GM21526 (cell line): ENCODE measurements at regions not wholly inside any gene's neighbourhood (a gene's known extent, or its start where the extent isn't known, plus 50 kb on each side); places are given as distances from the start of the nearest gene placed in this dataset.
"Not testable (repeated sequence)": the region's sequence is repeated elsewhere in the genome, so short reads cannot be mapped to it uniquely, and the experiment has no call there.

Experiments
- ATAC-seq: cut with Tn5 transposase; IDR thresholded peaks from one replicate; pipeline ENCODE4 v1.9.1; 2021; ENCODE audit warnings: moderate library complexity; ENCODE audit not compliant: unreplicated experiment, low FRiP score

- ATAC-seq: not testable (repeated sequence)
Observed at GRCh38 chr5:134471858-134472449, 53.5 kb upstream of the JADE2 start.

DNA sequence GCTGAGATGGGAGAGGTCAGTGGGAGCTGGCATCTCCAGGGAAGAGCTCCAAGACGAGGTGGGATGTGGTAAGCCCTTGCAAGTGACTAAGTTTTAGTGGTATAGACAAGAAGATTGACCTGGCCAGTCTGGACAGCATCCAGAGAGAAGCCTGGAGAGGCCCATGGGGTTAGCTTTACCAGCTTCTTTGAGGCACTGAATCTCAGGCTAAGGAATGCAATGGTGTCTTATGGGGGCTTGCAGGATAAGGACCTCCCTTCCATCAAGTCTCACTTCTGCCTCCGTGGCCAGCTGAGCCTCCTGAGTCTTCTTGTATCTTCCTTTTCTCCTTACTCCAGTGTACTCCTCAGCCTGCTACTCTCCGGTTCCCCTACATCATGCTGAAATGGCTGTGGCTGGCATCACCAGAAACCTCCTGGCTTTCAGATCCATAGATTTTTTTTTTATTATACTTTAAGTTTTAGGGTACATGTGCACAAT lies 56.5 kb upstream of the JADE2 start:
- no peak for ATAC-seq

DNA sequence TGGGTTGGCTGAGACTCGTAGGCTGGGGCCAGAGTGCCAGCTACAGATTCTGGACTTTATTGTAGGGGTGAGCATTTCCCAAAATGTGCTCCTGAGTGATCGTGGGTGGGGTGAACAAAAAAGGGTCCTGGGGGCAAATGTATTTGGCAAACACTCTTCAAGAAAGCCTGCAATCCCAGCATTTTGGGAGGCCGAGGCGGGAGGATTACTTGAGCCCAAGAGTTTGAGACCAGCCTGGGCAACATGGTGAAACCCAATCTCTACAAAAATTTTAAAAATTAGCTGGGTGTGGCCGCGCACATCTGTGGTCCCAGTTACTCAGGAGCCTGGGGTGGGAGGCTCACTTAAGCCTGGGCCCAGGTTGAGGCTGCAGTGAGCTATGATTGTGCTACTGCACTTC lies 55.5 kb upstream of the CDKN2AIPNL start:
- no peak for ATAC-seq

DNA sequence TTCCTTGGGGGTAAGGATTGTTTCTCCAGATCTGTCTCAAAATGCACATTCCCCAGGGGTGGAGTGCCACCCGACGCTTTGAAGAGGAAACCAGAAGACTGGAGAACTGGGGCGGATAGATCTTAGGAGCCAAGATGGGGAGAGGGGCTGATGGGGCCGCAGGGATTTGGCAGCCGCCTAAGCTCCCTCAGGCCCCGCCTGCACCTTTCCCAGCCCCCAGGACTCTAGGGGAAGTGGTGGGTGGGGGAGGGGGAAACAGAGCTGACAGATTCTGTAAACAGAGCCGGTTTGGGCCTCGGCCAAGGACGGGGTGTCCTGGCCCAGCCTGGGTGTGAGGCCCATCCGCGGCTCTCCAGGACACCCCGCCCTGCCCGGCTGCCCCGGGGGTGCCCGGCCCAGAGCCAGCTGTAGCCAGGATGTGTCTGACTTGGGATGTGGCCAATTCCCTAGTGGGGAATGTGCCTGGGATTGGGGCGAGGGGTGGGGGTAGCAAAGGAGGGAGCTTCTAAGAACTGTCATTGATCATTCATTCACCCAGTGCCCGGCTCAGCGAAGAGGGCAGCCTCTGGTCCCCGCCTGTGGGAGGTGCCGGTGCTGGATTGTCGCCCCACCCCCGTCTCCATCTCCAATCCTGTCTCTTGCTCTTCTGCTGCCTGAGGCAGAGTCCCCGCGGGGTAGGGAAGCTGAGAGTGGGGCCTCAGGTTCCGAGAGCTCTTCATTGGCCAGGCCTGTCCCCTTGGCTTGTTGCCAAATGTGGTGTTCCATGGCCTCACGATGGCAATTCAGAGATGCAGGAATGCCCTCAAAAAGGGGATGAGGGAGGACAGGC lies 54.8 kb upstream of the CDKN2AIPNL start:
- peak; percentile 25 for ATAC-seq

GRCh38 chr5:134465816-134466240 lies 54.1 kb upstream of the CDKN2AIPNL start:
- ATAC-seq: peak; percentile 77

GRCh38 chr5:134464988-134465815 lies 53.5 kb upstream of the CDKN2AIPNL start:
- peak; percentile 23 for ATAC-seq

- no peak for ATAC-seq
Observed at GRCh38 chr5:134463991-134464760, 52.5 kb upstream of the CDKN2AIPNL start.

- no peak for ATAC-seq
Observed at GRCh38 chr5:134463176-134463720, 51.6 kb upstream of the CDKN2AIPNL start.

DNA sequence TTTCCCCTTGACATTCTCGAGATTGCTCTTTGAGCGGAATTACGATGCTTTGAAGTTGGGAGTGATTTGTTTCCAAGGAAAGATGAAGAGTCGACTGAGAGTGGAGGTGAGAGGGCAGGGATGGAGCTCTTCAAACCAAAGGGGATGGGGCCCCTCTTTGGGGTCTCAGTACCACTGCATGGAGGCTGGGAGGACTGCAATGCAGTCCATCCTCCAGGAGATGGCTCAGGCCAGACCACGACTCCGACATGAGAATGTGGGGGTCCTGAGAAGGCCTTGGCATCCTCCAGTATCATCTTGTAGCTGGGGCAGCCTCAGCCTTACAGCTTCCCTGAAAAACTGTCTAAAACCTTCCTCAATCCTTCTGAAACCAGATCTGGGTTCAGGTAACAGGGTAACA lies 51.1 kb upstream of the CDKN2AIPNL start:
- no peak for ATAC-seq

- no peak for ATAC-seq
Observed at GRCh38 chr5:134462047-134462575, 50.4 kb upstream of the CDKN2AIPNL start.
